ENCODE measurements at regions not wholly inside any gene's neighbourhood (a gene's known extent, or its start where the extent isn't known, plus 50 kb on each side); places are given as distances from the start of the nearest gene placed in this dataset.
"Not testable (repeated sequence)": the region's sequence is repeated elsewhere in the genome, so short reads cannot be mapped to it uniquely, and the experiment has no call there.

GRCh38 chr17:30706461-30707335, 117.8 kb downstream of the CRLF3 start:
- H3K4me3 ChIP-seq (ENCODE audit: low read depth, low read length): not testable (repeated sequence)

DNA sequence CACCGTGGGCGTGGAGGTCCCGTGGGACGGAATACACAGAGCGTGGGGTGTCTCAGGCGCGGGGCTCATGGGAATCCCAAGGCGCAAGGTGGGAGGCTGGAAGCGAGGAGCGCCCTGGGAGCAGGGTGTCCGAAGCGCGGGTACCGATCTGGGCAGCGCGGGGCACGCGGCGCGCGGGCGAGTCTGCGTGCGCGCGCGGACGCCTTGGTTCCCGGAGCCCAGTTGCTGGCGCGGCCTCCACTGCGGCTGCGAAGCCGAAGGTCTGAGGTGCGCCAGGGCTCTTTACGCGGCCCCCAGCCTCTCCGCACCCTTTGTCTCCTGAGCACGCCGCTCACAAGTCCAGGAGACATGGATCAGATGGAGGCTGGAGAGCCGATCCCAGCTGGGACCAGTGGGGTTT, 118.5 kb downstream of the CRLF3 start:
- not testable (repeated sequence) for H3K4me3 ChIP-seq (ENCODE audit: low read depth, low read length)

DNA sequence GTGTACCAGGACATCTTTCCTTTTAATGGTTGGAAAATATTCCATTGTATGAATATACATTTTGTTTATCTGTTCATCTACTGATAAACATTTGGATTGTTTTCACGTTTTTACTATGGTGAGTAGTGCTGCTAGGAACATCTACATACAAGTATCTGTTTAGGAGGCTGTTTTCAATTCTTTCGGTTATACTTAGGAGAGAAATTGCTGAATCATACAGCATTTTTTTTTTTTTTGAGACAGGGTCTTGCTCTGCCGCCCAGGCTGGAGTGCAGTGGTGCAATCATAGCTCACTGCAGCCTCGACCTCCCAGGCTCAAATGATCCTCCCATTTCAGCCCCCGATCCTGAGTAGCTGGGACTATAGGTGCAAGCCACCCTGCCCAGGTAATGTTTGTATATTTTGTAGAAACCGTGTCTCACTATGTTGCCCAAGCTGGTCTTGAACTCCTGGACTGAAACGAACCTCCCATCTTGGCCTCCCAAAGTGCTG, 122.9 kb downstream of the CRLF3 start:
- TF ChIP-seq, protein P1, sequence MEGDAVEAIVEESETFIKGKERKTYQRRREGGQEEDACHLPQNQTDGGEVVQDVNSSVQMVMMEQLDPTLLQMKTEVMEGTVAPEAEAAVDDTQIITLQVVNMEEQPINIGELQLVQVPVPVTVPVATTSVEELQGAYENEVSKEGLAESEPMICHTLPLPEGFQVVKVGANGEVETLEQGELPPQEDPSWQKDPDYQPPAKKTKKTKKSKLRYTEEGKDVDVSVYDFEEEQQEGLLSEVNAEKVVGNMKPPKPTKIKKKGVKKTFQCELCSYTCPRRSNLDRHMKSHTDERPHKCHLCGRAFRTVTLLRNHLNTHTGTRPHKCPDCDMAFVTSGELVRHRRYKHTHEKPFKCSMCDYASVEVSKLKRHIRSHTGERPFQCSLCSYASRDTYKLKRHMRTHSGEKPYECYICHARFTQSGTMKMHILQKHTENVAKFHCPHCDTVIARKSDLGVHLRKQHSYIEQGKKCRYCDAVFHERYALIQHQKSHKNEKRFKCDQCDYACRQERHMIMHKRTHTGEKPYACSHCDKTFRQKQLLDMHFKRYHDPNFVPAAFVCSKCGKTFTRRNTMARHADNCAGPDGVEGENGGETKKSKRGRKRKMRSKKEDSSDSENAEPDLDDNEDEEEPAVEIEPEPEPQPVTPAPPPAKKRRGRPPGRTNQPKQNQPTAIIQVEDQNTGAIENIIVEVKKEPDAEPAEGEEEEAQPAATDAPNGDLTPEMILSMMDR (IDR thresholded peaks at IDR 0.05; ENCODE audit: low read depth, low read length): no peak
- no peak overlapping the region for H3K4me3 ChIP-seq (ENCODE audit: low read depth, low read length)

DNA sequence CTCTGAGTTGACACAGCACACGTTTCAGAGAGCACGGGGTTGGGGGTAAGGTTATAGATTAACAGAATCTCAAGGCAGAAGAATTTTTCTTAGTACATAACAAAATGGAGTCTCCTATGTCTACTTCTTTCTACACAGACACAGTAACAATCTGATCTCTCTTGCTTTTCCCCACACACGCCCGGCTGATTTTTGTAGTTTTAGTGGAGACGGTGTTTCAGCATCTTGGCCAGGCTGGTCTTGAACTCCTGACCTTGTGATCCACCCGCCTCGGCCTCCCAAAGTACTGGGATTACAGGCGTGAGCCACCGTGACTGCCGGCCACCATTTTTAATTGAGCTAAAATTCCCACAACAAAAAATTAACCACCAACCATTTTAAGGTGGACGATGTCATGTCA, 123.7 kb downstream of the CRLF3 start:
- H3K4me3 ChIP-seq (ENCODE audit: low read depth, low read length): not testable (repeated sequence)

DNA sequence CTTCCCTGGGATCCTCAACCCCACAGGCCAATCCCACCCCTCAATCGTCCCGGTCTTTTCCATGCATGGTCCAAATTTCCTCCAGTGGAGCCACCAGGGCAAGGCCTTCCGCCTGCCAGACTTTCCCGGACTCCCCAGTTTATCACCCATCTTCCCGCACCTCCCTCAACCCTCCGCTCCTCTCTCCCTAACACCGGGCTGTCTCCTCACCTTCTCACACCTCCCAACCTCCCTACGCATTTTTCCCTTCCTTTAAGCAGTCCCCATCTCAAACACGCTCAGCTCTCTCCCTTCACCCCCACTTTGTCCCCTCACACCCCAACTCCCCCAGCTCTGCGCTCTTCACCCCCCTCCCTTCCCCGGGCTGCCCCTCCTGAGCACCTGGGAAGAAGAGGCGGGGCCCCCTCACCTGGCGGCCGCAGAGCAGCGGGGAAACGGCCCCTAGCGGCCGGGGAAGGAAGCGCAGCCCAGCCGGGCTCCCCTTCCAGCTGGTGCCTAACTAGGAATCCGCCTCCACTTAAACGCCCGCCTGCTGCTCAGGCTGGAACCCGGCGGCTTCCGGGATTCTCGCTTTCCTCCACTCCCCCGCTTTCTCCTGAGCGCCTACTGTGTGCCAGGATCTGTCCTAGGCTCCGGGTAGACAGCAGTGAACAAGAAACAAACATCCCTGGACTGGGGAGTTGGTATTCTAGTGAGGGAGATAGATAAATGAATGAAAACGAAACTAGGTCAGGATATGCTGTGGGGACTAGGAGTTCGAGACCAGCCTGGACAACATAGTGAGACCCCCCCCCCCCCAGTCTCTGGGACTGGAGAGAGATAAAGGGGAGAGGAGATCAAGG, 126.7 kb downstream of the CRLF3 start:
- TF ChIP-seq, protein P1 (IDR thresholded peaks at IDR 0.05; ENCODE audit: low read depth, low read length): peak; percentile 83
- H3K4me3 ChIP-seq (ENCODE audit: low read depth, low read length): peak overlapping the region; percentile 52

DNA sequence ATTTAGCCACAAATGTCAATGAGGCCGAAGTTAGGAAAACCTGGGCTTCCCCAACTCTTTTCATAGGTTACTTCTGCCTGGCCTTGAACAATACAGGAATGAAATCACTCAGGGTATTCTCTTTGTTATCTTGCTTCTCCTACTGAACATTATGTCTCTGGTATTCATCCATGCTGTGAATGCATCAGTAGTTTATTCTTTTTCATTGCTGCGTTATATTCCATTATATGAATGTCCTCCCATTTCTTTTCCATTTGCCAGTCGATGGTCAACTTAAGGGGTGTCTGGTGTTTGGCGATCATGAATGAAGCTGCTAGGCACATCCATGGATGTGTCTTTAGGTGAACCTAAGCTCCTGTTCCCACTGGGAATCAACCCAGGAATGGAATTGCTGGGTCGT, 128.3 kb downstream of the CRLF3 start:
- no peak overlapping the region for H3K4me3 ChIP-seq (ENCODE audit: low read depth, low read length)
- TF ChIP-seq, protein P1 (IDR thresholded peaks at IDR 0.05; ENCODE audit: low read depth, low read length): no peak

DNA sequence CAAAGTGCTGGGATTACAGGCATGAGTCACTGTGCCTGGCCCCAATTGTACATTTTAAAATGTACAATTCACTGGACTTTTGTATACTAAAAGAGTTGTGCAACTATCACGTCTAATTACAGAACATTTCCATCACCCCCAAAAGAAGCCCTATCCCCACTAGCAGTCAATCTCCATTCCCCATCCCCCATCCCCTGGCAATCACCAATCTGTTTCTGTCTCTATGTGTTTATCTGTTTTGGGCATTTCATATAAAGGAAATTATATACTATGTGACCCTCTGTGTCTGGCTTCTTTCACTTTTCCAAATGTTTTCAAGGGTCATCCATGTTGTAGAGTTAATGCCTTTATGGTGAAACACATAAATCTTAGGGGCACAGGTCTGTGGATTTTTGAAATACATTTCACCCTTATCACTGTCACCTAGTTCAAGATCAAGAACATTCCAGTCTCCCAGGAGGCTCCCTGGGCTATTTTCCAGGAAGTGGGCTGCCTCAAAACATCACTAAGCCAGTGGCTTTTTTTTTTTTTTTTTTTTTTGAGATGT, 129.2 kb downstream of the CRLF3 start:
- not testable (repeated sequence) for H3K4me3 ChIP-seq (ENCODE audit: low read depth, low read length)

- H3K4me3 ChIP-seq (ENCODE audit: low read depth, low read length): not testable (repeated sequence)
Observed at GRCh38 chr17:30693772-30694171, 130.7 kb downstream of the CRLF3 start.

- not testable (repeated sequence) for H3K4me3 ChIP-seq (ENCODE audit: low read depth, low read length)
Observed at GRCh38 chr17:30689266-30690000, 135.1 kb downstream of the CRLF3 start.

GRCh38 chr17:30686538-30687479, 137.7 kb downstream of the CRLF3 start:
- H3K4me3 ChIP-seq (ENCODE audit: low read depth, low read length): not testable (repeated sequence)

DNA sequence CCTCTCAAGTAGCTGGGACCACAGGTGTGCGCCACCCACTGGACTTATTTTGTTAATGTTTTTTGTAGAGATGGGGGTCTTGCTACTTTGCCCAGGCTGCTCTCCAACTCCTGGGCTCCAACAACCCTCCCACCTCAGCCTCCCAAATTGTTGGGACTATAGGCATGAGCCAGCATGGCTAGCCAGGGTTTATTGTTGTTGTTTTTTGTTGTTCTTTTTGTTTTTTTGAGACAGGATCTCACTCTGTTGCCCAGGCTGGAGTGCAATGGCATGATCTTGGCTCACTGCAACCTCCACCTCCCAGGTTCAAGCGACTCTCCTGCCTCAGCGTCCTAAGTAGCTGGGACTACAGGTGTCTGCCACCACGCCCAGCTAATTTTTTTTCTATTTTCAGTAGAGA, 142.2 kb downstream of the CRLF3 start:
- not testable (repeated sequence) for H3K4me3 ChIP-seq (ENCODE audit: low read depth, low read length)

GRCh38 chr17:30680681-30681080, 143.8 kb downstream of the CRLF3 start:
- not testable (repeated sequence) for H3K4me3 ChIP-seq (ENCODE audit: low read depth, low read length)
